Brain microvascular endothelial cell (primary cell): ENCODE measurements at regions not wholly inside any gene's neighbourhood (a gene's known extent, or its start where the extent isn't known, plus 50 kb on each side); places are given as distances from the start of the nearest gene placed in this dataset.

Source experiments
- DNase-seq: peaks from one replicate; pipeline ENCODE4 v3.0.0-alpha.2; 2020
- H3K27ac ChIP-seq: fragments of 250-450 bp; sonication (Bioruptor Pico); 2 replicates; pipeline ENCODE4 v1.5.1; 2020; ENCODE audit warnings: mild to moderate bottlenecking, moderate library complexity
- H3K27me3 ChIP-seq: fragments of 250-450 bp; sonication (Bioruptor Pico); replicated peaks from 2 replicates; pipeline ENCODE4 v1.5.1; 2020; ENCODE audit warnings: mild to moderate bottlenecking
- H3K36me3 ChIP-seq: fragments of 250-450 bp; sonication (Bioruptor Pico); replicated peaks from 2 replicates; pipeline ENCODE4 v1.5.1; 2020; ENCODE audit warnings: mild to moderate bottlenecking
- H3K4me3 ChIP-seq: 2 replicates; pipeline ENCODE4 v1.5.1; 2011; ENCODE audit warnings: low read depth, mild to moderate bottlenecking, control low read depth, low read length, moderate library complexity
- CTCF ChIP-seq: IDR thresholded peaks from 2 replicates; pipeline ENCODE4 v1.5.1; 2011; ENCODE audit warnings: low read depth, mild to moderate bottlenecking, moderate library complexity, low read length, control low read depth, inconsistent platforms; ENCODE audit errors: missing control alignments
- in situ Hi-C: cut with HindIII; loops from 2 replicates; pipeline ENCODE4 v1.10.0; 2017; ENCODE audit warnings: low sequenced_read_pairs, low pct_ligation_motif_present

- Histone ChIP-seq H3K27me3 (no peaks in the 10 kb centered on the region), H3K36me3 (no peaks in the 10 kb centered on the region), H3K4me3 (no peak overlapping the region), H3K27ac (no peak overlapping the region)
- DNase-seq = no peak
- in situ Hi-C loops = no loop called here
- no peak for TF ChIP-seq CTCF
Observed at GRCh38 chr14:84581041-84581440, 948.9 kb upstream of the FLRT2 start.

GRCh38 chr14:84584511-84584910 lies 945.4 kb upstream of the FLRT2 start:
- in situ Hi-C loops = no loop called here
- Histone ChIP-seq H3K4me3 (no peak overlapping the region), H3K27ac (no peak overlapping the region), H3K27me3 (no peaks in the 10 kb centered on the region), H3K36me3 (no peaks in the 10 kb centered on the region)
- no peak for DNase-seq
- TF ChIP-seq CTCF = no peak

- in situ Hi-C loops = no loop called here
- Histone ChIP-seq H3K4me3 (no peak overlapping the region), H3K36me3 (no peaks in the 10 kb centered on the region), H3K27ac (no peak overlapping the region), H3K27me3 (no peaks in the 10 kb centered on the region)
- DNase-seq = no peak
- no peak for TF ChIP-seq CTCF
Observed at GRCh38 chr14:84591827-84592445, 938.0 kb upstream of the FLRT2 start.

- DNase-seq = no peak
- Histone ChIP-seq H3K4me3 (no peak overlapping the region), H3K36me3 (no peaks in the 10 kb centered on the region), H3K27me3 (no peaks in the 10 kb centered on the region), H3K27ac (no peak overlapping the region)
- TF ChIP-seq CTCF = no peak
- in situ Hi-C loops = no loop called here
Observed at GRCh38 chr14:84592770-84593169, 937.2 kb upstream of the FLRT2 start.

GRCh38 chr14:84610086-84610485 lies 919.9 kb upstream of the FLRT2 start:
- H3K4me3 ChIP-seq = no peak overlapping the region
- in situ Hi-C loops = no loop called here
- TF ChIP-seq CTCF = no peak

GRCh38 chr14:84622357-84622756 lies 907.6 kb upstream of the FLRT2 start:
- in situ Hi-C loops = no loop called here
- TF ChIP-seq CTCF = no peak
- Histone ChIP-seq H3K27ac (no peak overlapping the region), H3K36me3 (no peaks in the 10 kb centered on the region), H3K4me3 (no peak overlapping the region), H3K27me3 (no peaks in the 10 kb centered on the region)
- DNase-seq = peak; percentile 11

More at GRCh38 chr14:84610086-84610485, 919.9 kb upstream of the FLRT2 start:
- no peak overlapping the region for H3K27ac ChIP-seq
- H3K27me3 ChIP-seq = no peaks in the 10 kb centered on the region
- no peaks in the 10 kb centered on the region for H3K36me3 ChIP-seq
- DNase-seq = no peak
